GM23248 (cell line): ENCODE measurements at regions not wholly inside any gene's neighbourhood (a gene's known extent, or its start where the extent isn't known, plus 50 kb on each side); places are given as distances from the start of the nearest gene placed in this dataset.
"Not testable (repeated sequence)": the region's sequence is repeated elsewhere in the genome, so short reads cannot be mapped to it uniquely, and the experiment has no call there.

Experiments
- EZH2 ChIP-seq: fragments of 200-600 bp; sonication (generic); IDR thresholded peaks from 2 replicates; pipeline ENCODE4 v1.6.1; 2018; ENCODE audit warnings: antibody characterized with exemption, mild to moderate bottlenecking; ENCODE audit not compliant: insufficient read depth, poor library complexity, severe bottlenecking
- EZH2phosphoT487 ChIP-seq: fragments of 200-600 bp; sonication (generic); IDR thresholded peaks from 2 replicates; pipeline ENCODE4 v1.6.1; 2018; ENCODE audit warnings: antibody characterized with exemption, moderate library complexity, mild to moderate bottlenecking, low read depth; ENCODE audit not compliant: insufficient read depth

DNA sequence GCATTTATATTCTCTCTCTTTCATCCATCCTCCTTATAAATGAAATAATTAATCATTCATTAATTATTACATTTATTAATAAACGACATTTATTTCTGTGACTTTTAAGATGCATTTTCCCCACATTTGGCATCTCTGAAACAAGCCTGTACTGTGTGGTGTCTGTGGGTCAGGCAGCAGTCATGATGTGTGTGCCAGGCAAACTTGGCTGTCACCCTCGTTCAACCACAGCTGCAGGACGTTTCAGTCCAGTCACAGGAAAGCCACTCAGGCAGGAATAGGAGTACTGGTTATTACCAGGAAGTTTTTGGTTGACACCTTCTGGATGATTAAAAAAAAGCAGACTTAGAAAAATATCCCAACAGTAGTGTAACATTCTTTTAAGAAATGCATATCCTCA lies 175.6 kb upstream of the LRRC61 start:
- not testable (repeated sequence) for TF ChIP-seq EZH2, EZH2phosphoT487
